OCI-LY3 (cell line): ENCODE measurements at regions not wholly inside any gene's neighbourhood (a gene's known extent, or its start where the extent isn't known, plus 50 kb on each side); places are given as distances from the start of the nearest gene placed in this dataset.

Source experiments
- H2AFZ ChIP-seq: fragments of 200-600, 300-600 bp; shearing (Covaris generic); 2 replicates; pipeline ENCODE4 v1.6.0; 2014; ENCODE audit warnings: antibody characterized with exemption, low read depth, low read length
- H3K27ac ChIP-seq: fragments of 200-600, 300-600 bp; sonication (generic); 2 replicates; pipeline ENCODE4 v1.5.1; 2014; ENCODE audit warnings: mild to moderate bottlenecking, low read length, moderate library complexity, mixed read lengths
- H3K27me3 ChIP-seq: fragments of 200-600, 300-600 bp; sonication (generic); 2 replicates; pipeline ENCODE4 v1.6.1; 2014; ENCODE audit warnings: low read depth, low read length, mixed read lengths
- H3K36me3 ChIP-seq: fragments of 200-600, 300-600 bp; sonication (generic); replicated peaks from 2 replicates; pipeline ENCODE3; 2014; ENCODE audit warnings: low read depth, low read length, mixed read lengths
- H3K4me1 ChIP-seq: fragments of 300-600, 200-600 bp; sonication (generic); 2 replicates; pipeline ENCODE4 v1.6.1; 2014; ENCODE audit warnings: low read length, mixed read lengths
- H3K4me2 ChIP-seq: fragments of 200-600, 300-600 bp; sonication (generic); 2 replicates; pipeline ENCODE4 v1.6.1; 2014; ENCODE audit warnings: low read length, mixed read lengths
- H3K4me3 ChIP-seq: fragments of 300-600, 200-600 bp; sonication (generic); 2 replicates; pipeline ENCODE4 v1.5.1; 2014; ENCODE audit warnings: antibody characterized with exemption, mild to moderate bottlenecking, low read length, moderate library complexity
- H3K79me2 ChIP-seq: fragments of 300-600, 200-600 bp; shearing (Covaris generic); 2 replicates; pipeline ENCODE4 v1.6.1; 2014; ENCODE audit warnings: mild to moderate bottlenecking, low read length, mixed read lengths
- H3K9ac ChIP-seq: fragments of 300-600, 200-600 bp; shearing (Covaris generic); 2 replicates; pipeline ENCODE4 v1.6.0; 2014; ENCODE audit warnings: mild to moderate bottlenecking, low read length, moderate library complexity
- H3K9me3 ChIP-seq: fragments of 200-600, 300-600 bp; shearing (Covaris generic); 2 replicates; pipeline ENCODE4 v1.6.1; 2014; ENCODE audit warnings: low read length, mixed read lengths; ENCODE audit not compliant: insufficient read depth
- H4K20me1 ChIP-seq: fragments of 200-600, 300-600 bp; sonication (generic); 2 replicates; pipeline ENCODE4 v1.6.1; 2016; ENCODE audit warnings: low read length, mixed read lengths; ENCODE audit not compliant: insufficient read depth
- CTCF ChIP-seq: fragments of 200-600, 300-600 bp; sonication (generic); IDR thresholded peaks from 2 replicates; pipeline ENCODE4 v1.5.1; 2014; ENCODE audit warnings: antibody characterized with exemption, low read length, low read depth
- EZH2phosphoT487 ChIP-seq: fragments of 200-600 bp; shearing (Covaris generic); IDR thresholded peaks from 2 replicates; pipeline ENCODE4 v1.6.1; 2018; ENCODE audit warnings: antibody characterized with exemption, mixed run types, low read depth

GRCh38 chr2:8310557-8311455, 371.1 kb upstream of the ID2 start:
- H3K9ac ChIP-seq, result peak overlapping the region; percentile 81; the same call in 1 of the 2 replicates
- H3K4me2 ChIP-seq, result peak overlapping the region; percentile 81
- H3K9me3 ChIP-seq, result no peaks in the 10 kb centered on the region
- peak overlapping the region; percentile 94 for H3K27ac ChIP-seq
- TF ChIP-seq EZH2phosphoT487, result no peak
- no peak for TF ChIP-seq CTCF
- H3K4me3 ChIP-seq, result no peak overlapping the region
- H2AFZ ChIP-seq, result 0 out of 2 replicates have a peak overlapping the region, but pooled peaks have one; percentile 10
- no peaks in the 10 kb centered on the region for H4K20me1 ChIP-seq
- H3K79me2 ChIP-seq, result no peaks in the 10 kb centered on the region
- no peaks in the 10 kb centered on the region for H3K27me3 ChIP-seq
- no peaks in the 10 kb centered on the region for H3K36me3 ChIP-seq
- peaks cover 99% of the 10 kb centered on the region for H3K4me1 ChIP-seq

- Histone ChIP-seq H4K20me1 (no peaks in the 10 kb centered on the region), H3K36me3 (no peaks in the 10 kb centered on the region), H3K4me3 (peak overlapping the region; percentile 62), H3K9me3 (no peaks in the 10 kb centered on the region), H2AFZ (no peak overlapping the region), H3K27me3 (no peaks in the 10 kb centered on the region), H3K79me2 (no peaks in the 10 kb centered on the region), H3K4me2 (peak overlapping the region; percentile 81), H3K4me1 (peaks cover 89% of the 10 kb centered on the region), H3K27ac (peak overlapping the region; percentile 94), H3K9ac (peak overlapping the region; percentile 81)
- TF ChIP-seq EZH2phosphoT487 (no peak), CTCF (no peak)
Measured at GRCh38 chr2:8312221-8312620, 369.6 kb upstream of the ID2 start.

- H3K4me2 ChIP-seq, result peak overlapping the region; percentile 81
- peak overlapping the region; percentile 62 for H3K4me3 ChIP-seq
- H3K36me3 ChIP-seq, result no peaks in the 10 kb centered on the region
- TF ChIP-seq EZH2phosphoT487 (no peak), CTCF (no peak)
- H3K27ac ChIP-seq, result peak overlapping the region; percentile 94
- H3K9ac ChIP-seq, result peak overlapping the region; percentile 81
- peaks cover 80% of the 10 kb centered on the region for H3K4me1 ChIP-seq
- H4K20me1 ChIP-seq, result no peaks in the 10 kb centered on the region
- no peaks in the 10 kb centered on the region for H3K9me3 ChIP-seq
- H3K79me2 ChIP-seq, result no peaks in the 10 kb centered on the region
- H2AFZ ChIP-seq, result no peak overlapping the region
- no peaks in the 10 kb centered on the region for H3K27me3 ChIP-seq
Measured at GRCh38 chr2:8312861-8313830, 368.7 kb upstream of the ID2 start.

GRCh38 chr2:8314063-8314462, 367.8 kb upstream of the ID2 start:
- TF ChIP-seq CTCF (no peak), EZH2phosphoT487 (no peak)
- Histone ChIP-seq H3K4me3 (peak overlapping the region; percentile 32), H3K27me3 (no peaks in the 10 kb centered on the region), H3K4me1 (peaks cover 71% of the 10 kb centered on the region), H2AFZ (no peak overlapping the region; the same call in 1 of the 2 replicates), H3K4me2 (peak overlapping the region; percentile 81), H3K9ac (peak overlapping the region; percentile 81), H3K9me3 (no peaks in the 10 kb centered on the region), H3K27ac (peak overlapping the region; percentile 94), H4K20me1 (no peaks in the 10 kb centered on the region), H3K36me3 (no peaks in the 10 kb centered on the region), H3K79me2 (no peaks in the 10 kb centered on the region)
